Activated T-helper 17 cell treated with anti-CD3 and anti-CD28 coated beads, Interleukin-2, amount 50 U/mL, for 72 hours (primary cell): ENCODE measurements at regions not wholly inside any gene's neighbourhood (a gene's known extent, or its start where the extent isn't known, plus 50 kb on each side); places are given as distances from the start of the nearest gene placed in this dataset.

Experiments
- ATAC-seq: fragments of 150-1000 bp; cut with Tn5 transposase; replicated peaks from 2 replicates; pipeline ENCODE4 v1.10.0; 2021; ENCODE audit warnings: mild to moderate bottlenecking, moderate library complexity
- H3K27ac Mint-ChIP-seq: one replicate; pipeline ENCODE4 v1.8.0; 2022; ENCODE audit warnings: mixed read lengths
- H3K27me3 Mint-ChIP-seq: one replicate; pipeline ENCODE4 v1.8.0; 2022; ENCODE audit warnings: mixed read lengths
- H3K36me3 Mint-ChIP-seq: one replicate; pipeline ENCODE4 v1.8.0; 2022; ENCODE audit warnings: low read depth, mild to moderate bottlenecking, mixed read lengths
- H3K4me1 Mint-ChIP-seq: one replicate; pipeline ENCODE4 v1.8.0; 2022; ENCODE audit warnings: mixed read lengths
- H3K4me3 Mint-ChIP-seq: one replicate; pipeline ENCODE4 v1.8.0; 2022; ENCODE audit warnings: mild to moderate bottlenecking, mixed read lengths
- H3K9me3 Mint-ChIP-seq: one replicate; pipeline ENCODE4 v1.8.0; 2022; ENCODE audit warnings: mixed read lengths

DNA sequence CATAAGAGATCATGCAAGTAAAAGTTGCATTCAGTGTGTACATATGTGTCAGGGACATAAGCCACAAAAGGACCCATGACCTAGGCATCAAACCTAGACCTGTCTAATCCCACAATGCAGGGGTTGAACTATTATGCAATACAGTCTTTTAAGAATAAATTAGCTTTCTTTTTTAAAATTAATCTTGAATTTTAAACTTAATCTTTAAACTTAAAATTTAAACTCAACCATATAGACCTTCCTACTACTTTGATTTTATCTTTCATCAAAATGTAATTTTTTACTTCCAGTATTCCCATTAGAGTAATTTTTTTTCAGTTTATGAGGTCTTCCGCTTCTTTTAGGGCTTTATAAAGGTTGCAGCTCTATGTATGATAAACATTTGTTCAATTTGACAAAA is 702.9 kb downstream of the SUCLG1 start:
- Mint-ChIP-seq H3K4me3 (no peak overlapping the region), H3K9me3 (no peaks in the 10 kb centered on the region), H3K27ac (no peak overlapping the region), H3K4me1 (no peaks in the 10 kb centered on the region), H3K27me3 (no peaks in the 10 kb centered on the region), H3K36me3 (no peaks in the 10 kb centered on the region)
- ATAC-seq: no peak

DNA sequence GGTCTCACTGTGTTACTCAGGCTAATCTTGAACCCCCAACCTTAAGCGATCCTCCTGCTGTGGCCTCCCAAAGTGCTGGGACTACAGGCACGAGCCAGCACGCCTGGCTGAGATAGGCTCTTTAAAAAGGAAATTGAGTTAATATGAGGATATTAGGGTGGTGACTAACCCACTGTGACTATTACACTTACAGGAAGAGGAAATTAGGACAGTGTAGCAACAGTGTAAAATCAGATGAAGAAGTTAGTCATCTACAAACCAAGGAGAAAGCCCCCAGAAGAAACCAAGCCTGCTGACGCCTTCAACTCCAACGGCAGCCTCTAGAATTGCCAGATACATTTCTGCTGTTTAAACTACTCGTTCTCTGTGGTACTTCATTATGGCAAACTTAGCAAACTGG is 711.9 kb downstream of the SUCLG1 start:
- Mint-ChIP-seq H3K36me3 (no peaks in the 10 kb centered on the region), H3K27ac (no peak overlapping the region), H3K4me3 (no peak overlapping the region), H3K4me1 (no peaks in the 10 kb centered on the region), H3K27me3 (no peaks in the 10 kb centered on the region), H3K9me3 (no peaks in the 10 kb centered on the region)
- ATAC-seq: no peak

DNA sequence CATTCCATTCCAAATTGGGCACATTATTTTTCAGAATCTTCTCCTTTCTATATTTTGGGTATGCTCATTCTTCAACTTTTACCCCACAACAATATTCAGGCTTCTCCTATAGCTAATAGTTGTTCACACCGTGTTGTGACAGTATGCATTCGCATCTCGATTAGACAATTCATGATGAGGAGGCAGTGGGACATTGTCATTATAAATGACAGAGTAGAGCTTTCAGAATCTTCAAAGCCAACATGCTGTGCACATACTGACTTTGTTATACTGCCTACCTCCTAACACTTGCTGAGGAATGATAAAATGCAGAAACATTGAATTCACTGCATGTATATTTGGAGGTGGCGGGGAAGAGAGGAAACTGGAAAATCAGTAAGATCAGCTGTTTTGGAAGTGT is 714.2 kb downstream of the SUCLG1 start:
- no peak overlapping the region for H3K27ac Mint-ChIP-seq
- H3K36me3 Mint-ChIP-seq: no peaks in the 10 kb centered on the region
- no peaks in the 10 kb centered on the region for H3K4me1 Mint-ChIP-seq
- no peak for ATAC-seq
- H3K9me3 Mint-ChIP-seq: peaks cover 3% of the 10 kb centered on the region
- no peak overlapping the region for H3K4me3 Mint-ChIP-seq
- H3K27me3 Mint-ChIP-seq: no peaks in the 10 kb centered on the region

DNA sequence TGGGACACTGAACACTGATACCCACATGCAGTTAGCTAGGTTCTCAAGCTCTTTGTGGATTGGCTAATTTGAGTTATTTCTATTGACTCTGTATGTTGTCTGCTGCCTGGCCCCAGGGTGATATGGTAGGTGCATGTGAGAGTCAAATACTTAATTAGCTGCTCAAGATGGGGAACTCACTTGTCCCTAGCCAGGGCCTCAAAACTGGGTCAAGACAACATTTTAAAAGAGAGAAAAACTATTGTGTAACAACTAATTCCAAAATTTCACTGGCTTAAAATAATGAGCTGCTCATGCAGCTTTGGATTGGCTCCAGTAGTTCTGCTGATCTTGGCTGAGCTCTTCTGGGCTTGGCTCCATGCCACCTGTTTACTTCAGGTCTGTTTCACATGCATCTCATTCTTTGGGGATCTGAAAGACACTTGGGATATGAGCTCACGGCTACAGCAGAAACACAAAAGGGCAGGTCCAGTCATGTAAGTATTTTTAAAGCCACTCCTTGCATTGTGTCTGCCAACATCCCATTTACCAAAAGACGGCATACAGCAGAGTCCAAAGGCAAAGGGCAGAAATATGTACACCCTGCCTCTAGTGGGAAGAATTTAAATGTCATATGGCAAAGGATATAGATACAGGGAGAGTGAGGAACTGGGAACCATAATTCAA is 716.8 kb downstream of the SUCLG1 start:
- no peaks in the 10 kb centered on the region for H3K4me1 Mint-ChIP-seq
- no peaks in the 10 kb centered on the region for H3K27me3 Mint-ChIP-seq
- H3K9me3 Mint-ChIP-seq: peaks cover 4% of the 10 kb centered on the region
- no peak overlapping the region for H3K4me3 Mint-ChIP-seq
- ATAC-seq: no peak
- H3K36me3 Mint-ChIP-seq: no peaks in the 10 kb centered on the region
- no peak overlapping the region for H3K27ac Mint-ChIP-seq

DNA sequence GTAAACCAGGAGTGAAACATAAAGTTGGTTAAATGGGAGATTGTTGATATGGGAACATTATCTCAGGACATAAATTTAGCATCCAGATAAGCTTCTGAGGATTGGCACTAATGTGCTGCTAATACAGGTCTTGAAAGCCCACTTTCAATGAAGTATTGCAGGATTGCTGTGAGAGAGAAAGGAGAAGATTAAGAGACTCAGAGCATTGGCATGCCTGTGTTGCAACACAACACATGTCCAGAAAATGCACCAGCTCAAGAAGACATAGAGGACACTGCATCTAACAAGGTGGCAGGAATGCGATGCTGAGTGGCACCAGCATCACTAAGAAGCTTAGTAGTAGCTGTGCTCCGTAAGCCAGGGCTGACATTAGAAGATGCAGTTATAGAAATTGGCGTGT is 728.9 kb downstream of the SUCLG1 start:
- H3K4me3 Mint-ChIP-seq: no peak overlapping the region
- H3K27me3 Mint-ChIP-seq: no peaks in the 10 kb centered on the region
- no peak overlapping the region for H3K27ac Mint-ChIP-seq
- H3K36me3 Mint-ChIP-seq: no peaks in the 10 kb centered on the region
- H3K4me1 Mint-ChIP-seq: no peaks in the 10 kb centered on the region
- H3K9me3 Mint-ChIP-seq: peaks cover 4% of the 10 kb centered on the region
- no peak for ATAC-seq

DNA sequence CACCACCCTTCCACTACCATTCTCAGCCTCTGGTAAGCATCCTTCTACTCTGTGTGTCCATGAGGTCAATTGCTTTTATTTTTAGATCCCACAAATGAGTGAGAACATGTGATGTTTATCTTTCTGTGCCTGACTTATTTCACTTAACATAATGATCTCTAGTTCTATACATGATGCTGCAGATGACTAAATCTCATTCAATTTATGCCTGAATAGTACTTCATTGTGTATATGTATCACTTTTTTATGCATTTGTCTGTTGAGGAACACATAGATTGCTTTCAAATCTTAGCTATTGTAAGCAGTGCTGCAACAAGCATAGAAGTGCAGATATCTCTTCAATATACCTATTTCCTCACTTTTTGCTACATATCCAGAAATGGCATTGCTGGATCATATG is 733.3 kb downstream of the SUCLG1 start:
- Mint-ChIP-seq H3K4me1 (no peaks in the 10 kb centered on the region), H3K9me3 (peaks cover 4% of the 10 kb centered on the region), H3K4me3 (no peak overlapping the region), H3K27ac (no peak overlapping the region), H3K27me3 (no peaks in the 10 kb centered on the region), H3K36me3 (no peaks in the 10 kb centered on the region)
- ATAC-seq: no peak

DNA sequence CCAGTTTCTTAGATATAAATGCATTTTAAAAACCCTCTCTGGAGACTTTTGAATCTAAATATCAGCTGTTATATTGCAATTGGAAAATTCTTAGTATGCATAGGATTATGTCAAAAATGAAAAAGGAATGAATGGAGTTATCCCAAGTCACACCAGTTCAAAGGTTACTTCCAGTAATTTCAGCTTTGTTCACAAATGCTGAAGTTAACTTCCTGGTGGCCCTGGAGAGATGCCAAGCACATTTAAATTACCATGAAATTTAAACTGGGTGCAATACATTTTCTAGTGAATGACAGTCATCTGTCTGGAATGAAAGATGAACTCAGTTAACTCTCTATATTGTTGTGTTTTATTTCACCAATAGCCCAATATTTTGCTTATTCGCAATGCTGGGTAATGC is 753.9 kb downstream of the SUCLG1 start:
- Mint-ChIP-seq H3K36me3 (no peaks in the 10 kb centered on the region), H3K4me1 (no peaks in the 10 kb centered on the region), H3K27ac (no peak overlapping the region), H3K4me3 (no peak overlapping the region), H3K9me3 (no peaks in the 10 kb centered on the region), H3K27me3 (no peaks in the 10 kb centered on the region)
- ATAC-seq: no peak

DNA sequence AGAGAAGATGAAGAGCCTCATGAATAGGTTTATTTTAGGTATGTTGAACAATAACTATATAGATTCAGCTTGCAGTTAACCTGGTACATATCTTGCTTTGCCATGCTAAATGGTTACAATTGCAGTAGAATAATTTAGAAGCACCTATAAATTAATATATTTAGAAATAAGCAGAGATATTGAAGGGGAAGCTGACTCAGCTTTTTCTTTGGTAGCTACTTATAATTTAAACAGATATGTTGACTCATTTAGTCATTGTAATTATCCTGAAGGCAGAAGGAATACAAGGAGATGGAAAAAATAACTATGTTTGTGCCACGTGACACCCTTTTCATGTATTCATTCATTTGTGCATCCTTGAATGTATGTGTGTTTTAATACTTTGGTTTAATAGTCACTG is 755.5 kb downstream of the SUCLG1 start:
- H3K4me1 Mint-ChIP-seq: no peaks in the 10 kb centered on the region
- H3K27ac Mint-ChIP-seq: no peak overlapping the region
- ATAC-seq: no peak
- no peaks in the 10 kb centered on the region for H3K9me3 Mint-ChIP-seq
- no peaks in the 10 kb centered on the region for H3K27me3 Mint-ChIP-seq
- H3K4me3 Mint-ChIP-seq: no peak overlapping the region
- H3K36me3 Mint-ChIP-seq: no peaks in the 10 kb centered on the region

DNA sequence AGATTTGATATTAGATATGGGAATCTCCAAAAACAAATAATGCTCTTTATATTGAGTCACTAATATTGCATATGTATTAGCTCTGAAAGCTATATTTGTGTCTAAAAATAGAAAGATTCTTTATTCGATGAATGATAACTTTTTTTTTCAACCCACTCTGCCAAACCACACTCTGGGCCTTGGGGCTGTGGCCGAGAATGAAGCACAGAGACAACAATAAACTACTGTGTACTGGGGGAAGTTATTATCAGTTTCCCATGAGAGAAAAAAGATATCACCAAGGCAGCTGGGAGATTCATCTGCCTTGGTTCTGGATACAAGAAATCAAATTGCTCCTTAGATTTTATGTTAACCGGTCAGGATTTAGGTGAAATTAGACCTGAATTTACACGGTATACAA is 762.2 kb downstream of the SUCLG1 start:
- no peaks in the 10 kb centered on the region for H3K36me3 Mint-ChIP-seq
- H3K27me3 Mint-ChIP-seq: no peaks in the 10 kb centered on the region
- H3K27ac Mint-ChIP-seq: no peak overlapping the region
- H3K4me1 Mint-ChIP-seq: no peaks in the 10 kb centered on the region
- H3K9me3 Mint-ChIP-seq: peaks cover 15% of the 10 kb centered on the region
- ATAC-seq: no peak
- no peak overlapping the region for H3K4me3 Mint-ChIP-seq

DNA sequence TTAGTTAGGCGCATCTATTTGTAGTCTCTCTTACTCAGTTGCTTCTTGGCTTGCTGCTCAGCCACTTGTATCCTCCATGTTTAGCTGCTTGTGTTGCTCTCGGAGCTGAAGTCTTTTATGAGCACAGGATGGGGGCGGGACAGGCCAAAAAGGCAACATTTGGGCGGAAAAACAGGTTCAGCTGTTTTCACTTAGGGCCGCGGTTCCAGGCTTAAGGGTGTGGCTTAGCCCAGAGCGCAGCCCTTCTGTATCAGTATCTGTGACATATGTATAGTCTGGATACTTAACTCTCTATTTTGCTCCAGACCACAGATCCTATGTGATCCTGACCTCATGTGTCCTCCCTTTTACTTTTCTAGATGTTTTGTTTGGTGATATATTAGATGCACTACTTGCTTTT is 763.5 kb downstream of the SUCLG1 start:
- H3K4me3 Mint-ChIP-seq: no peak overlapping the region
- no peak for ATAC-seq
- no peaks in the 10 kb centered on the region for H3K27me3 Mint-ChIP-seq
- H3K4me1 Mint-ChIP-seq: no peaks in the 10 kb centered on the region
- H3K36me3 Mint-ChIP-seq: no peaks in the 10 kb centered on the region
- H3K27ac Mint-ChIP-seq: no peak overlapping the region
- H3K9me3 Mint-ChIP-seq: peaks cover 17% of the 10 kb centered on the region

DNA sequence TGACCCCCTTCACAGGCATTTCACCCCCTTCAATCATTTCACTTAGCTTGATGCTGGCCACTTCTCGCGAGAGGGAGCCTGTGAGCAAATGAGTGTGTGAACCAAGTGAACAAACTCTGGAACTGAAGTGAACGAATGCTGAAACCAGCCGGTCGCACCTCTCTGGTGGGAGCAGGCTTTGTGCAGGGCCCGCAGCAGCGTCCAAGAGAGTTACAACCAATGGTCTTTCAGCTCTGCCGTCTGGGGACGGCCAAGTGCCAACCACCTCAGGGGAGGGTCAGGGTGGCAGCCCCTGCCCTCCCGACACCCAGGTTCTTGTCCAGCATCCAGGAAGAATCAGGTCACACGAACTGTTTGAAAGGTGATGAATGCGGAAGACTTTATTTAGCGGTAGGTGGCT is 764.0 kb downstream of the SUCLG1 start:
- ATAC-seq: no peak

DNA sequence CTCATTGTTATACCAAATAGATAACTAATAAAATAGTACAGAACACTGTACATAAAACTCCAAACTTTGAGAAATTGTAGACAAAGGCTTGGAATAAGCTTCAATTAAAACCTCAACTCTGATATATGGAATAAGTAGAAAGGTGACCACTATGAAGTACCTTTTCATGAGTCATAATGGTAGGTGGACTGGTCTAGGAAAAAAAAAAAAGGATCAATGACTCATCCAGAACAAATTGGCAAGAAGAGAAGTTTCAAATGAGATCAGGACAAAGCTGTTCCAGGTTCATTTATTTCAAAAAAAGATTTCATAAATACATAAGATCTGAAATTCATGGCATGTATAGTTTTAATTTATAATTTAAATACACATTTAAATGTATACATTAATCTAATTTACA is 769.7 kb downstream of the SUCLG1 start:
- no peak overlapping the region for H3K27ac Mint-ChIP-seq
- no peak for ATAC-seq
- no peaks in the 10 kb centered on the region for H3K4me1 Mint-ChIP-seq
- no peaks in the 10 kb centered on the region for H3K36me3 Mint-ChIP-seq
- no peak overlapping the region for H3K4me3 Mint-ChIP-seq
- no peaks in the 10 kb centered on the region for H3K27me3 Mint-ChIP-seq
- H3K9me3 Mint-ChIP-seq: peaks cover 8% of the 10 kb centered on the region

More for the DNA sequence above, 764.0 kb downstream of the SUCLG1 start:
- no peaks in the 10 kb centered on the region for H3K27me3 Mint-ChIP-seq
- no peak overlapping the region for H3K4me3 Mint-ChIP-seq
- no peaks in the 10 kb centered on the region for H3K4me1 Mint-ChIP-seq
- H3K9me3 Mint-ChIP-seq: peaks cover 17% of the 10 kb centered on the region
- no peak overlapping the region for H3K27ac Mint-ChIP-seq
- H3K36me3 Mint-ChIP-seq: no peaks in the 10 kb centered on the region

DNA sequence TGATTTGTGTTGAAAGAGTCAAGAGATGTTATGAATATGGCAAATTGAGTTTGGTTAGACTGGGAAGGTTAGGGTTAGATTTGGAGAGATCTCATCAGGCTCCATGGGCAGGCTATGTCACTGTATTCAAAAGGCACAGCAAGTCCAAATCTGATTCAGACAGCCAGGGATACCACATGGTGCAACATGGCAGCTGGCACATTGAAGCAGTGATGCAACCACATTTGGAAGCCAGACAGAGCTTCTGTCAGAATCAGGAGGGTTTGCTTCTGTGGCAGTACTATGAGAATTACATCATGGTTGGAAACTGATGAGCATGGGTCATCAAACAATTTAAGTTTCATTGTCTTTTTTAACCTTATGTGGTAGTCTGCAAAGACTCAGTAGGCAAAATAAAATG is 772.2 kb downstream of the SUCLG1 start:
- Mint-ChIP-seq H3K4me3 (no peak overlapping the region), H3K36me3 (no peaks in the 10 kb centered on the region), H3K27ac (no peak overlapping the region), H3K4me1 (no peaks in the 10 kb centered on the region), H3K27me3 (no peaks in the 10 kb centered on the region), H3K9me3 (peaks cover 2% of the 10 kb centered on the region)
- no peak for ATAC-seq

DNA sequence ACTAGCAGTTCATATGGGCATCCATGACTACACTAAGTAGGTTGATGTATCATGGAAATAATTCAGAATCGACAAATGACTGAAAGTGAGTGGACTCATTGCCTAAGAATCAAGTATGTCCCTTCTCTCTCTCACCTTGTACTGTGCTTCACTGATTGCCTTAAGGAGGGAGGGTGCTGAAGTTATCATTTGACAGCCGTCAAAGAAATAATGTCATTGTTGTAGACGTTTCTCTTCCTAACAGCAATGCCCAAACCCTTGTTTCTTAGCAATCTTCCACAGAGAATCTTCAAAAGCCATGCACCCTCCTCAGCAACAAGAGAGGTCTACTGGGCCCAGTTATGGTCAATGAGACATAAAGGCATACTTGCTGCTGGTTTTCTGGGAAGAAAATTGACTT is 785.0 kb downstream of the SUCLG1 start:
- no peaks in the 10 kb centered on the region for H3K27me3 Mint-ChIP-seq
- no peak for ATAC-seq
- no peak overlapping the region for H3K4me3 Mint-ChIP-seq
- H3K9me3 Mint-ChIP-seq: peaks cover 4% of the 10 kb centered on the region
- no peaks in the 10 kb centered on the region for H3K4me1 Mint-ChIP-seq
- no peaks in the 10 kb centered on the region for H3K36me3 Mint-ChIP-seq
- no peak overlapping the region for H3K27ac Mint-ChIP-seq

DNA sequence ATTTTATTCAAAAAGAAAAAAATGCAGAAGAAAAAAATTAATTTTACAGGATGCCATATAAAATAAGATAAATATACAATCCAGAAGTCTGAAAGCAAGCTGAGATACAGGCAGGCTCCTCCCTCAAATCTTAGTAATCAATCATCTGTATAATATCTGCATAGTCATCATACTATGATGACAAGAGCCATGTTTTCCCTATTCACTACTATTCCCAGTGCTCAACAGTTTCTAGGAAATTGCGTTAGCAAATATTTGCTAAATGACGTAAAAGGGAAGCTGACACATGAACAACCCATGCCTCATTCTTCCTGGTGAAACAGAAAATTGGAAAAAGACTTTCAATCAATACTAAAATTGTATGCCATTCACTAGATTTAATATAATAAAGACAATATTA is 793.2 kb downstream of the SUCLG1 start:
- ATAC-seq: no peak
- Mint-ChIP-seq H3K36me3 (no peaks in the 10 kb centered on the region), H3K9me3 (peaks cover 4% of the 10 kb centered on the region), H3K27ac (no peak overlapping the region), H3K4me3 (no peak overlapping the region), H3K4me1 (no peaks in the 10 kb centered on the region), H3K27me3 (no peaks in the 10 kb centered on the region)

DNA sequence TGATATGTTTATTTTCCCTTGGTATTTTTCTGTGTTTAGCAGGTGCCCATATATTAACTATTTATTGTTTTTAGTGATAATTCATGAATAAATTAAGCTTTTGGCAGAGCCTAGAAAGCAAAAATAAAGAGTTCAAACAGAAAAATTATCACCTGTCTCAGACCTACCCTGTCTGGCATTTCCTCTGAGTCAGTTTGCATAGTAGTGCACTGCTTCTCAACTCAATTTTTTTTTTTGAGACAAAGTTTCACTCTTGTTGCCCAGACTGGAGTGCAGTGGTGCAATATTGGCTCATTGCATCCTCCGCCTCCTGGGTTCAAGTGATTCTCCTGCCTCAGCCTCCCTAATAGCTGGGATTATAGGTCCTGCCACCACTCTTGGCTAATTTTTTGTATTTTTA is 793.9 kb downstream of the SUCLG1 start:
- Mint-ChIP-seq H3K4me3 (no peak overlapping the region), H3K27ac (no peak overlapping the region), H3K4me1 (no peaks in the 10 kb centered on the region), H3K27me3 (no peaks in the 10 kb centered on the region), H3K36me3 (no peaks in the 10 kb centered on the region), H3K9me3 (peaks cover 4% of the 10 kb centered on the region)
- ATAC-seq: no peak
